Ramos (cell line): ENCODE measurements at regions not wholly inside any gene's neighbourhood (a gene's known extent, or its start where the extent isn't known, plus 50 kb on each side); places are given as distances from the start of the nearest gene placed in this dataset.

Experiments
- in situ Hi-C: fragments of 300-500 bp; cut with MboI; formaldehyde crosslinking; loops from one replicate; pipeline ENCODE4 v1.14.3; 2022; ENCODE audit warnings: low sequenced_read_pairs; ENCODE audit not compliant: unreplicated experiment

DNA sequence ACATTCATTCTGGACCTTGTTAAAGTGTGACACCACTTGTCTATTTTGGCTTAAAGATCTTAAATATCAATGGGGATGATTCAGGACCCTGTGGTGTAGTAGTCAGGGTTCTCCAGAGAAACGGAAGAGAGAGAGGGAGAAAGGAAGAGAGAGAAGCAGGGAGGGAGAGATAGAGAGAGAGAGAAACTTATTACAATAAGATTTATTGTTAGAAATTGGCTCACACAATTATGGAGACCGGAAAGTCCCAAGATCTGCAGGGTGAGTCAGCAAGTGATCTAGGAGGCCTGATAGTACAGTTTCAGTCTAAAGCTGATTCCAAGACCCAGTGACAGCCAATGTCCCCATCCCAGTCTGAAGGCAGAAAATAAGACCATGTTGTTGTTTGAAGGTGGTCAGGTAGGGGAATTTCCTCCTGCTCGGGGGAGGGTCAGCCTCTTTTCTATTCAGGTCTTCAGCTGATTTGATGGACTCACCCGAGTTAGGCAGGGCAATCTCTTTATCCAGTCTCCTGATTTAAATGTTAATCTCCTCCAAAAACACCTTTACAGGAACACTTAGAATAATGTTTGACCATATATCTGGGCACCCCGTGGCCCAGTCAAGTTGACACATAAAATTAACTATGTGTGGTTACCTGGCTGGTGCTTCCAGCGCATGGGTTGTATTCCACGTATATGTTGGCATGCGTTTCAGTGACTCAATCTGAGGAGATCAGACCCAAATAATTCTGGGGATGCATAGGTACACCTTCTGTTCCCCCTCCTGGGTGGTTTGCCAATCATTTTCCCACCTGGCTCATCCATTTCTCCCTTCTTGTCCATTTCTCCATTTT is 1350.5 kb downstream of the TBC1D22A start:
- in situ Hi-C loops, result no loop called here

DNA sequence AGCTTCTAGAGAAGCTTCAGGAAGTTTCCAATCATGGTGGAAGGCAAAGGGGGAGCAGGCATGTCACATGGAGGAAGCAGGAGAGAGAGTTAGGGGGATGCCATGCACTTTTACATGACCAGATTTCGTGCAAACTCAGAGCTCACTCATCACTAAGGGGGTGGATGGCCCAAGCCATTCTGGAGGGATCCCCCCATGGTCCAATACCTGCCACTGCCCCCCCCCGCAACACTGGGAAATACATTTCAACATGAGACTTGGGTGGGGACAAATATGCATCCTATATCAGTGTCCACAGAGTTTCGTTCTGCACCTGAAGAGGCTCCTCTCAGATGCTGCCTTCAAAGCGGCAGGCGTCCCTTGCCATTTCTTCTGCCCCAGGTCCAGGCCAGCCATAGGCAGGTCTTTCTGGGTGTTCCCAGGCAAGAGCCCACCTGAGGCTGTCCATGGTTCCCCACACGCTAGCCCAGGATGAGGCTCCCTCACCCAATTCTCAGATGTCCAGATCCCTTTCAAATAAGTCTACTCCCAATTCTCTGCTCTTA is 1344.3 kb downstream of the TBC1D22A start:
- in situ Hi-C loops, result no loop called here

DNA sequence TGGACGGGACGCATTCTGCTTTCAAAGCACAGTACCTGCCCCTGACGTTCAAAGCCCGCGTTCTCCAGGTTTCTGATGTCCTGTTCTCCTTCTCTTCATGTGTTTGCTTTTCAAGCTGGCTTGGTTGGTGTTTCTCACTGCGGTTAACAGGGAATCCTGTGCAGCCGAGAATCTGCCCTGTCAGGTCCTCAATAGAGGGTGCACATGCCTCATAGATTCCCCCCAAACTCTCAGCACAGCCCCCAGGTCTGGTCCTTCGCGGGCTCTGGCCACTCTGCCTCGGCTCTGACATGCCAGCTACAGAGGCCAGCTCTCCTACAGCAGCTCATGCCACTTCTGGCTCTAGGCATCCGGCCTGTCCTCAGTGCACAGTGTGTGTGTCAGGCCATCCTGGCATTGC is 1343.8 kb downstream of the TBC1D22A start:
- in situ Hi-C loops, result no loop called here

- in situ Hi-C loops, result no loop called here
Observed at GRCh38 chr22:48105259-48105658, 1342.8 kb downstream of the TBC1D22A start.

GRCh38 chr22:48104766-48105165 is 1342.3 kb downstream of the TBC1D22A start:
- in situ Hi-C loops, result no loop called here

GRCh38 chr22:48104102-48104738 is 1341.8 kb downstream of the TBC1D22A start:
- in situ Hi-C loops, result no loop called here

DNA sequence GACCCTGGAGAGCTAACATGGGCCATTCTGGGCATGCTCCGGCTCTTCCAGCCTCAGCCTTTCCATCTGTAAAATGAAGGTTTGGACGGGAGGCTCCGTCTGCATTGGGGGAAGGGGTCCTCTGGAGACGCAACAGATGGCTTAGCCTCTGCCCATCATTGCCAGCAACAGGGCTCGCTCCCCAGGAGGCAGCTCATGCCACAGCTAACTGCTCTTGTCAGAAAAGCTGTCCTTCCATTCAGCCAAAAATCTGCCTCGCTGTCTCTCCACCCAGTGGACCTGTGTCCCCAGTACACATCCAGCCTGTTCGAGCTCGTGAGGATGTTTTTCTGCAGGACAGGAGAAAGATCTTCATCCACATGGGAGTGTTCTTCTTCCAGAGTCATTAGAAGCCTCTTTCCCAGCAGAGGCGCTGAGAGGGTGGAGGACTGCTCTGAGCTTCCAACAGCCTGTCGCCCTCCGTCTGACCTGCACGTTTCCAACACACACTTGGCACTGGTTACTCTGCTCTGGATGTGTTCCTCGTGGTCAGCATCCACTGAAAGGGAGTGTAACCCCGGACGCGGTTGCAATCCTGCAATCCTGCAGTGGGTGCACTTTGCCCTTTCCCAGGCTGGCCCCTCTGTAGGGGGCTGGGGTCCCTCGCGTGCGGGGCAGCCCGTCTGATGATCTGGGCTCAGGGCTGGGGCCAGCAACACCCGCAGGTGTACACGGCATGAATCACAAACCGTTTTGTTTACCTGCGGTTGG is 1340.9 kb downstream of the TBC1D22A start:
- in situ Hi-C loops, result no loop called here

DNA sequence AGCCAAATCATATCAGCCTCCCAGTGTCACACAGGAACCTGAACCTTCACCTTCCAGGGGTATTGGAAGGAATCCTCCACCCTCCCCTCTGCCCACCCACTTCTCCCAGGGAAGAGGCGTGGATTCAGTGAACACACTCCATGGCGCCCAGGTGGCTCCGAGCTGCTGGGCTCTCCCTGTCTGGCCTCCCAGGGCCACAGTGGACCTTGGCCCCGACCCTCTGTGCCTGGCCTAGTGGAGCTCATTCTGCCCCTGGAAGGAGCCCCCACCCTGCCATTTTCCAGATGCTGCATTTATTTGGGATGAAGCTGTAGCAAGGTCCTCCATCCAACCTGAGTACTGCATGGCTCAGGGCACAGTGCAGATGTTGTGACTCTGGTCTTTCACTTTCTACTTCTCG is 1340.1 kb downstream of the TBC1D22A start:
- in situ Hi-C loops, result no loop called here

- in situ Hi-C loops, result no loop called here
Observed at GRCh38 chr22:48101704-48102103, 1339.3 kb downstream of the TBC1D22A start.

DNA sequence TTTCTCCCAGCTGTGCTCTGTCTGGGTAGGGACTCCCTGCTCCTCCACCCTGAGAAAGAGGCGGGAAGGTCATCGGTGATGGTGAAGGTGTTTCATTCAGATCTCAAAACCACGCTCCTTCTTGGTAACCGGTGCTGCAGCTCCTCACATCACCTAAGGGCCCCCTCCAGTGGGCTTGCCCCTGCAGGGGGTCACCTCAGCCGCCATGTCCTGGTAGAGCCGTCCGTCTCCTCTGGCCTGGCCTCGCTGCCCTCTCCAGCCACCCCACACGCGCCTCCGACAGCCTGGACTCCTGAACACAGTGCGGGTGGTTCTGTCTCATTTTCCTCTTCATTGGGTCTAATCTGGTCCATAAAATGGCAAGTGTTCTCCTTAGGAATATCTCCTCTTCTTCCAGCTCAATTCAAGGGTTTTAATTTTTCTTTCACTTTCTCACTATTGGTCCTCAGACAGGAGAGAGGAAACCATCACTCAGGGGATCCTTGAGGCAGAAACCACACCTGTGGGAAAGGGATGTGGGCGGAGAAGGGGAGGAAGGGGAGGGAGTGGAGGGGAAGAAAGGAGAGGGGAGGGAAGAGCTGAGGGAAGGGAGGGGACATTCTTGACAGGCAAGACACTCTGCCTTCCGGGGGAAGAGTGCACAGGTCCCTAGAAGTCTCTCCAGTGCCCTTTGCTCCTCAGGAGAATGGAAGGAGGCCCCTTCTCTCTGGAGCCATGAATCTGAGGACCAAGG is 1338.4 kb downstream of the TBC1D22A start:
- in situ Hi-C loops, result no loop called here

DNA sequence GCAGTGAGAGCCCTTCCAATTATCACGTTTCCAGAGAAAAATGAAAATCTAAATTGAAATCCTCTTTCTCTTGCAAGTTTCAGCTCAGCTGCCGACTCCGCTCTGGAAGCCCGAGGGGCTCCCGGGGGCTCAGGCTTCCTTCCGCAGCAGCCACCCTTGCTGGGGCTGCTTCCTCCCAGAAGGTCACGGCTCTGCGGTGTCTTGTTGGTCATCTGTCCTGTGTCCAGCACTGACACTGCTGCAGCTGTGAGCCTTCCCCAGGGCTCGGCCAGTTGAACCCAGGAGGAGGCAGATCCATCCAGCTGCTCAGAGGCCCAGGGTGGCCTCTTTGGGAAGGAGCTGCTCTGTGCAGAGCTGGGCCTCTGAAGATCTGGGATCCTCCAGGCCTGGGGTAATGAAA is 1337.2 kb downstream of the TBC1D22A start:
- in situ Hi-C loops, result loop anchor here (25.0 kb wide), 2 partner anchors 1337 to 1512 kb away; partner anchors contain the start of gene TBC1D22A

- in situ Hi-C loops, result loop anchor here (25.0 kb wide), 2 partner anchors 1337 to 1512 kb away; partner anchors contain the start of gene TBC1D22A
Observed at GRCh38 chr22:48099251-48099650, 1336.8 kb downstream of the TBC1D22A start.

GRCh38 chr22:48098921-48099245 is 1336.4 kb downstream of the TBC1D22A start:
- in situ Hi-C loops, result loop anchor here (25.0 kb wide), 2 partner anchors 1337 to 1512 kb away; partner anchors contain the start of gene TBC1D22A

- in situ Hi-C loops, result loop anchor here (25.0 kb wide), 2 partner anchors 1336 to 1511 kb away; partner anchors contain the start of gene TBC1D22A
Observed at GRCh38 chr22:48098243-48098920, 1335.9 kb downstream of the TBC1D22A start.

DNA sequence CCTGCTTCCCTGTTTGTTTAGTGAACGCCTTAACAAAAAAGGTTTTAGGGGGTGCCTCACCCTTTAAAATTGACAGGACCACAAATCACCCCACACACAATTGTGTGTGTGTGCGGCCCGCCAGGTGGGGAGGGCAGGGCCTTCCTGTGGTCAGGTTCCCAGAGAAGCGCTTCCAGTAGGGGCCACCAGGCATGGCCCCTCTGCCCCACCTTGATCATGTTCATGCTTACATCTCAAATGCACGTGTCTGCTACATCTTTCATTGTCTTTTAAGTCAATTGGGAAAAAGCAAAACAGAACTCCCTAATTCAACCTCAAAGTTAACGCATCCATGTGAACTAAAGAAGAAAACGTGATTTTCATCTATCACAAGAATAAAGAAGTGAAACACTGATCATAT is 1335.3 kb downstream of the TBC1D22A start:
- in situ Hi-C loops, result loop anchor here (25.0 kb wide), 2 partner anchors 1335 to 1510 kb away; partner anchors contain the start of gene TBC1D22A

DNA sequence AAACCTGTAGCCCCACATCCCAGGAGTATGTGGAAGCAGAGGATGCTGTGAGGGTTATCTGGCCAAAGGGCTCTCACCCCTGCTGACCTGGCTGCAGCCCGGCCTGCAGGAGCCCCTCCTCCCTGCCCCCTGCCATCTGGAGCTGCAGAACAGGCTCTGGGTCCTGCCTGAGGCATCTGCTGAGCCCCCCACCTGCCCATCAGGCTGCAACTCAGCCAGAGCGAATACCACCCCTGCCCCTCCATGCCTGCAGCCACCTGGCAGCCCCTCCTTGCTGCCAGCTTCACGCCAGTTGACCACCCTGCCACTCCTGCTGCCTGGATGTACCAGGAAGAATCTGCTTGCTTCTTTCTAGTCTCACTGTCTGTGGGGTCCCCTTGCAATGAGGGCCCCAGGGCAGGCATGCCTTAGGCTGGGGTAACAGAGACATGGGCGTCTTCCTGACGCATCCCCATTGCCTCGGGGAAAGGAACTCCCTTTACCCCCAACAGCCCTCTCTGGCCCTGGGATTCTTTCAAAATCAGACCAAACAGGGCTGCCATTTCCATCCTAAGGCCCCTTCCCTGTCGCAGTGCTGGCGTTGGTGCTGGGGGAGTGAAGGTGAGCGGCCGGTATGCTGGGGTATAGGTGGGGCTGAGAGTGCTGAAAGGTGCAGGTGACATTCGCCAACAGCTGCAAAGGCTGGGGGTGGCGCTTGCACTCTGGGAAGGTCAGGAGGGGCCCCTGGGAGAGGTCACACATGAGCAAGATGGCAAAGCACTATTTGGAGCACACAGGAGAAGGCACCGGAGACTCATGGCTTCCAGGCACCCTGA is 1334.6 kb downstream of the TBC1D22A start:
- in situ Hi-C loops, result loop anchor here (25.0 kb wide), 2 partner anchors 1335 to 1510 kb away; partner anchors contain the start of gene TBC1D22A

DNA sequence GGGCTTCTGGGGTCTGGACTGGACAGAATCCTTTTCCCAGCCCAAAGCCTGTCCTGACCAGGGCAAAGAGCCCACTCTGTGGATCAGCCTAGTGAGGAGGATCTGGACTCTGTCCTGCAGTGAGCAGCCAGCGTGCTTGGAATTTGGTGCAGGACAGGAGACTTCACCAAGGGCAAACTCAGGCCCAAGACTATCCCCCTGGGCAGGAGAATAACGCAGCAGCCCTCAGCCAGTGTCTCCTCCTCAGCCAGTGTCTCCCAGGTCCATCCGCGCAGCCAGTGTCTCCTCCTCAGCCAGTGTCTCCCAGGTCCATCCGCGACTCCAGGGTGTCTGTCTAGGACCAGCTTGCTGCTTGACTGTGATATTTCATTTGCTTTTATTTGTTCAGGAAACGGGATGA is 1334.0 kb downstream of the TBC1D22A start:
- in situ Hi-C loops, result loop anchor here (25.0 kb wide), 2 partner anchors 1334 to 1509 kb away; partner anchors contain the start of gene TBC1D22A

DNA sequence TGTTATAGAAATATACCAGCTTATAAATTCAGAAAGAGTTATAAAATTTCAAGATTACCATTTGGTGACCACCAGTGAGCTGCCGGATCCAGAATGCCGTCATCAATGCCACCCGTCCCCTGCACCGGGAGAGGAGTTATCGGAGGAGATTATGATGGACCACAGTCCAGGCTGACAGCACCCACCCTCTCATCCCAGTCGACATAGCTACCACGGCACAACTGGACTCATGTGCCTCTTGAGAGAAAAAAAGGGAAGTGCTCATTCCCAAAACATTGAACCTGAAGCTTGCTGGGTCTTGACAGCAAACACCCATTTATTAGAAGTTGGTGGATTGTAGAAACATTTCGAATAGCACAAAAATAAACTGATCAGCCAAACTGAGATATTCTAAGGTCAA is 1331.5 kb downstream of the TBC1D22A start:
- in situ Hi-C loops, result loop anchor here (25.0 kb wide), 2 partner anchors 1332 to 1507 kb away; partner anchors contain the start of gene TBC1D22A
